ENCODE measurements at regions not wholly inside any gene's neighbourhood (a gene's known extent, or its start where the extent isn't known, plus 50 kb on each side); places are given as distances from the start of the nearest gene placed in this dataset.
"Not testable (repeated sequence)": the region's sequence is repeated elsewhere in the genome, so short reads cannot be mapped to it uniquely, and the experiment has no call there.

DNA sequence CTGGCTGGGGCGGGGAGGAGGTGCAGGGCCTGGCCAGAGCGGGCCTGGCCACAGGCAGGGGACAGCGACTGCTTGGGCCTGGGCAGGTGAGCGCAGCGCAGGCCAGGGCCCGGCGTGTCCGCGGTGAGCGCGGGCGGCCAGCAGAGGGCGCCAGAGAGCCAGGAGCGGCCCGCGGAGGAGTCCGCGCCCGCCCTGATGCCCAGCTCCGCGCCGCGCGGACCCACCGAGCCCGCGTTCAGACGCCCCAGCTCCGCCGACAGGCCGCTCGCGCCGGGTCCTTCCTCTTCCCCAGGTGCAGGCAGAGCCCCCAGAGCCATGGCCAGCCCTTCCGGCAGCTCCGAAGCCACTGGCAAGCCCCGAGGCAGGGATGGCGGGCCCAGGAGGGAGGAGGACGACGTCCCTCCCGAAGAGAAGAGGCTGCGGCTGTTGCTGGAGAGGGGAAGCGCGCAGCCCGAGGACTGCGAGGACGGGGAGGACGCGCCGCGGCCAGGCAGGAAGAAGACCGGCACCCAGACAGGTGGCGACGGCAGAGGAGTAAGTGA, 171.1 kb upstream of the OSBPL11 start:
- TF ChIP-seq, protein P1, sequence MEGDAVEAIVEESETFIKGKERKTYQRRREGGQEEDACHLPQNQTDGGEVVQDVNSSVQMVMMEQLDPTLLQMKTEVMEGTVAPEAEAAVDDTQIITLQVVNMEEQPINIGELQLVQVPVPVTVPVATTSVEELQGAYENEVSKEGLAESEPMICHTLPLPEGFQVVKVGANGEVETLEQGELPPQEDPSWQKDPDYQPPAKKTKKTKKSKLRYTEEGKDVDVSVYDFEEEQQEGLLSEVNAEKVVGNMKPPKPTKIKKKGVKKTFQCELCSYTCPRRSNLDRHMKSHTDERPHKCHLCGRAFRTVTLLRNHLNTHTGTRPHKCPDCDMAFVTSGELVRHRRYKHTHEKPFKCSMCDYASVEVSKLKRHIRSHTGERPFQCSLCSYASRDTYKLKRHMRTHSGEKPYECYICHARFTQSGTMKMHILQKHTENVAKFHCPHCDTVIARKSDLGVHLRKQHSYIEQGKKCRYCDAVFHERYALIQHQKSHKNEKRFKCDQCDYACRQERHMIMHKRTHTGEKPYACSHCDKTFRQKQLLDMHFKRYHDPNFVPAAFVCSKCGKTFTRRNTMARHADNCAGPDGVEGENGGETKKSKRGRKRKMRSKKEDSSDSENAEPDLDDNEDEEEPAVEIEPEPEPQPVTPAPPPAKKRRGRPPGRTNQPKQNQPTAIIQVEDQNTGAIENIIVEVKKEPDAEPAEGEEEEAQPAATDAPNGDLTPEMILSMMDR (IDR thresholded peaks at IDR 0.05; ENCODE audit: borderline replicate concordance, control extremely low read depth, extremely low read depth, insufficient read depth, missing control alignments): peak; percentile 91
- DNase-seq (ENCODE audit: low spot score): peak; percentile 79
- in situ Hi-C loops (cut with MboI; ENCODE audit: low sequenced_read_pairs, unreplicated experiment): not testable (repeated sequence)

- peak; percentile 30 for DNase-seq (ENCODE audit: low spot score)
These were observed 171.6 kb upstream of the OSBPL11 start for GRCh38 chr3:125766931-125767330.

DNA sequence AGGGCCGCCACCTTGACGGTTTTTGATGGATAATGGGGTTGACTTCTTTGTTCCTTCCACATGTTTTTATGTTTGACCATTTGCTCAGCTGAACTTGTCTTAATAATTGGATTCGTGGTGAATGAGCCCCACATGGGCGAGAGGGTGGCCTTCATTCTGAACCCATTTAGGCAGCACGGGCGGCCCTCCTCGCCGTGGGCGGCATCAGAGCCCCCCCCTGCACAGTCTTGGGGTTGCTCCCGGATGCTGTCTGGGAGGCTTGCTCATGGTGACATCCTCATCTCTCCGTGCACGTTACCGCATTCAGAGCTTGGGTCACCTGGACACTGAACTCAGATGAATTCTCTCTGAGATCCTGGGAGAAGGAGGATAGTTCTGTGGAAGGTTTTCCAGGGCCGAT, 172.3 kb upstream of the OSBPL11 start:
- TF ChIP-seq, protein P1 (IDR thresholded peaks at IDR 0.05; ENCODE audit: borderline replicate concordance, control extremely low read depth, extremely low read depth, insufficient read depth, missing control alignments): no peak
- no peak for DNase-seq (ENCODE audit: low spot score)
- in situ Hi-C loops (cut with MboI; ENCODE audit: low sequenced_read_pairs, unreplicated experiment): no loop called here

More at GRCh38 chr3:125766931-125767330, 171.6 kb upstream of the OSBPL11 start:
- in situ Hi-C loops (cut with MboI; ENCODE audit: low sequenced_read_pairs, unreplicated experiment): not testable (repeated sequence)

DNA sequence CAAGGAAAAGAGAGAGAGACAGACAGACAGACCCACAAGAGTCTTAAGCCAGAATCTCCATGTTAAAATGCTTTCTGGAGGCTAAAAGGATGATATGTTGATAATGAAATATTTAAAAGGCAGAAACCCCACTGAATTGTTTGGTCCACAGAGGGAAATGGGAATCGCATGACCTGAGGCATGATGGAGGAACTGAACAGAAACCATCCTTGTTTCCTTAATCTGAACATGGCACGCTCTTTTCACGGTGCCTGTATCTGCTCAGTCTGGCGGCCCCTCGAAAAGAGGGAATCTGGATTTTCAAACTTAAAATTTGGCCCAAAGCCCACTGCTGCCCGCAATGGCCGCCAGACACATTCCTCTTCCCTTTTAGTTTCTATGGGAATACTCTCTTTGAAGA, 173.5 kb upstream of the OSBPL11 start:
- in situ Hi-C loops (cut with MboI; ENCODE audit: low sequenced_read_pairs, unreplicated experiment); DNase-seq (ENCODE audit: low spot score): not testable (repeated sequence)

- DNase-seq (ENCODE audit: low spot score); in situ Hi-C loops (cut with MboI; ENCODE audit: low sequenced_read_pairs, unreplicated experiment): not testable (repeated sequence)
These were observed 176.2 kb upstream of the OSBPL11 start for GRCh38 chr3:125771506-125771905.

- DNase-seq (ENCODE audit: low spot score); in situ Hi-C loops (cut with MboI; ENCODE audit: low sequenced_read_pairs, unreplicated experiment): not testable (repeated sequence)
These were observed 179.2 kb upstream of the OSBPL11 start for GRCh38 chr3:125774433-125775034.

- DNase-seq (ENCODE audit: low spot score); in situ Hi-C loops (cut with MboI; ENCODE audit: low sequenced_read_pairs, unreplicated experiment): not testable (repeated sequence)
These were observed 179.8 kb upstream of the OSBPL11 start for GRCh38 chr3:125775106-125775505.

DNA sequence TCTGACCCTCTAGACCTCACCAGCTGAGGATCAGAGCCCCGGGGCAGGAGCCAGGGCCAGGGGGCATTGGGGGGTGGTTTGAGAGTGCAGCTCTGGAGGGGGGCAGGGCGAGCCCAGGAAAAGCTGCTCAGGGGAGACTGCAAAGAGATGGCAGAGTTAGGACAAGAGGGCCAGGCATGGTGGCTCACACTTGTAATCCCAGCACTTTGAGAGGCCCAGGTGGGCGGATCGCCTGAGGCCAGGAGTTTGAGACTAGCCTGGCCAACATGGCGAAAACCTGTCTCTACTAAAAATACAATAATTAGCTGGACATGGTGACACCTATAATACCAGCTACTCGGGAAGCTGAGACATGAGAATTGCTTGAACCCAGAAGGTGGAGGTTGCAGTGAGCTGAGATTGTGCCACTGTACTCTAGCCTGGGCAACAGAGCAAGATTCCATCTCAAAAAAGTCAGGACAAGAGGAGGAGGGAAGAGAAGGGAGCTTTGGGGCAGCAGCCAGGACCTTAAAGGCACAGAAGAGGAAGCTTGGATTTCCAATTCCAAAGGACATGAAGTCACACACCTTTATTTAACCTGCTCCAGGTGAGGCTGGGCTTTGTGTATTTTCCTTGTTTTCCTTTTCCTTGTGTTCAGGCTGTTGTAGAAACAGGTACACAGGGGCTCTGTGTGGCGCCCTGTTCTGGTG, 180.5 kb upstream of the OSBPL11 start:
- in situ Hi-C loops (cut with MboI; ENCODE audit: low sequenced_read_pairs, unreplicated experiment); DNase-seq (ENCODE audit: low spot score): not testable (repeated sequence)

DNA sequence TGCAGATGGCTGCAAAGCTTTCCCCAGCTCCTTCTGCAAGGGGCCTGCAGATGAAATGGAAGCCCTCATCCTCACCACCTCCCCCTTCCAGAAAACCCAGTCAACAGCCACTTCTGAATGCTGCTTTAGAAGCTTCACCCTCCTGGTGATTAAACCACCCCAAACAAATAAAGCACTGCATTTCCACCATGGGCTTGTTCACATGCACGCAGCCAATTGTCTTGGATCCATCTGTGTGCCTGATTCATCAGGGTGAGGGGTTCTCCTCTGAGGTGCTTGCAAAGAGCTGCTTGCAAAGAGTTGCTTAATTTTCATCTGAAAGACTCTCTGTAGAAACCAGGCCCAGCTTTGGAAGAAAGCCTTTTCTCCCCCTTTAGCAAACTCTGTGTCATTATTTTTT, 184.0 kb upstream of the OSBPL11 start:
- in situ Hi-C loops (cut with MboI; ENCODE audit: low sequenced_read_pairs, unreplicated experiment): not testable (repeated sequence)

DNA sequence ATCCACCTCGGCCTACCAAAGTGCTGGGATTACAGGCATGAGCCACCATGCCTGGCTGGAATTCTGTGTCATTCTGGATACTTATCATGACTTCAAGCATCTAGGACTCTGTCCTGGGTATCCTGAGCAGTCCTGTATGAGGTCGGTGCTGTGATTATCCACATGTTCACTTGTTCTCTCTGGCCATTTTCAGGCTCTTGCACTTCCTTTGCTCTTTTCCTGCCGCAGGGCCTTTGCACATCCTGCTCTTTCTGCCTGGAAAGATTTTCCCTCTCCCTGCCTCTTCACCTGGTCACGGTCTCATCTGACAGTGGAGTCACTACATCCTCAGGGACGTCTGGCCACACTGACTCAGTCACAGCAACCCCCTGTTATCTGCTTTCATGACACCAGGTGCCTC, 184.6 kb upstream of the OSBPL11 start:
- in situ Hi-C loops (cut with MboI; ENCODE audit: low sequenced_read_pairs, unreplicated experiment); DNase-seq (ENCODE audit: low spot score): not testable (repeated sequence)

More for the DNA sequence above, 184.0 kb upstream of the OSBPL11 start:
- not testable (repeated sequence) for DNase-seq (ENCODE audit: low spot score)

DNA sequence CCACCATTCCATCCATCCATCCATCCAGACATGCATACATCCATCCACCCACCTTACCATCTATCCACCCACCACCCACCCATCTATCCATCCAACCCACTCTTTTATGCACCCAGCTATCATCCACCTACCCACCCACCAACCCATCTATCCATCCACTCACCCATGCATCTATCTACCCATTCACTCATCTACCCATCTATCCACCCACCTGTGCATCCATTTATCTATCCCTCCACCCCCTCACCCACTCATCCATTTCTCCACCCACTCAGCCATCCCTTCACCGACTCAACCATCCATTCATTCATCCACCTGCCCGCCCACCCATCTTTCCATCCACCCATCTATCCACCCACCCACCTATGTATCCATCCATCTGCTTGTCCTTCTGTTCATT, 186.4 kb upstream of the OSBPL11 start:
- in situ Hi-C loops (cut with MboI; ENCODE audit: low sequenced_read_pairs, unreplicated experiment); DNase-seq (ENCODE audit: low spot score): not testable (repeated sequence)

- in situ Hi-C loops (cut with MboI; ENCODE audit: low sequenced_read_pairs, unreplicated experiment); DNase-seq (ENCODE audit: low spot score): not testable (repeated sequence)
These were observed 178.7 kb upstream of the ROPN1B start for GRCh38 chr3:125790312-125790711.

- in situ Hi-C loops (cut with MboI; ENCODE audit: low sequenced_read_pairs, unreplicated experiment); DNase-seq (ENCODE audit: low spot score): not testable (repeated sequence)
These were observed 178.0 kb upstream of the ROPN1B start for GRCh38 chr3:125791021-125791420.

- DNase-seq (ENCODE audit: low spot score); in situ Hi-C loops (cut with MboI; ENCODE audit: low sequenced_read_pairs, unreplicated experiment): not testable (repeated sequence)
These were observed 159.0 kb upstream of the ROPN1B start for GRCh38 chr3:125810010-125810409.

DNA sequence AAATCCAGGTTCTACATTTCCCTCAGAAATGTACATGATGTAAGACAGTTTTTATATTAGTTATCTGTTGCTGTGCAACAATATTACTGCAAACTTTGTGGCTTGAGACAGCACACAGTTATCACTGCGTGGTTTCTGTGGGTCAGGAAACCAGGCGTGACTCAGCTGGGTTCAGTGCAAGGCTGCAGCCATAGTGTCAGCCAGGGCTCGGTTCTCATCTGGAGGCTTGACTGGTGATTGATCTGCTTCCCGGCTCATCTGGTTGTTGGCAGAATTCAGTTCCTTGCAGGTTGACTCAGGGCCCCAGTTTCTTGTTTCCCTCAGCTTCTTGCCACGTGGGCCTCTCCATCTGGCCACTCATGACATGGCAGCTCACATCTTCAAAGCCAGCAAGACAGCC, 146.8 kb upstream of the ROPN1B start:
- in situ Hi-C loops (cut with MboI; ENCODE audit: low sequenced_read_pairs, unreplicated experiment); DNase-seq (ENCODE audit: low spot score): not testable (repeated sequence)

GRCh38 chr3:125831005-125831750, 137.8 kb upstream of the ROPN1B start:
- DNase-seq (ENCODE audit: low spot score); in situ Hi-C loops (cut with MboI; ENCODE audit: low sequenced_read_pairs, unreplicated experiment): not testable (repeated sequence)

All from GM13976 (cell line).